Ishikawa (cell line): ENCODE measurements at regions not wholly inside any gene's neighbourhood (a gene's known extent, or its start where the extent isn't known, plus 50 kb on each side); places are given as distances from the start of the nearest gene placed in this dataset.

Experiments used
- CEBPB ChIP-seq: IDR thresholded peaks from 2 replicates; pipeline ENCODE4 v1.6.1; 2012
- CREB1 ChIP-seq: IDR thresholded peaks from 2 replicates; pipeline ENCODE4 v1.6.1; 2012; ENCODE audit warnings: low read depth
- EGR1 ChIP-seq: IDR thresholded peaks from 2 replicates; pipeline ENCODE4 v1.6.1; 2012
- EP300 ChIP-seq: IDR thresholded peaks from 2 replicates; pipeline ENCODE4 v1.6.1; 2012; ENCODE audit warnings: borderline replicate concordance
- FOXM1 ChIP-seq: IDR thresholded peaks from 2 replicates; pipeline ENCODE4 v1.6.1; 2012; ENCODE audit warnings: low read depth, borderline replicate concordance
- NFIC ChIP-seq: IDR thresholded peaks from 2 replicates; pipeline ENCODE4 v1.6.1; 2012
- RAD21 ChIP-seq: IDR thresholded peaks from 2 replicates; pipeline ENCODE4 v1.6.1; 2012; ENCODE audit warnings: low read depth
- REST ChIP-seq: IDR thresholded peaks from 2 replicates; pipeline ENCODE4 v1.6.1; 2012; ENCODE audit warnings: low read depth, mild to moderate bottlenecking
- TAF1 ChIP-seq: IDR thresholded peaks from 2 replicates; pipeline ENCODE4 v1.6.1; 2012; ENCODE audit warnings: low read depth, mild to moderate bottlenecking
- TCF12 ChIP-seq: IDR thresholded peaks from 2 replicates; pipeline ENCODE4 v1.6.1; 2012; ENCODE audit warnings: low read depth
- TEAD4 ChIP-seq: IDR thresholded peaks from 2 replicates; pipeline ENCODE4 v1.6.1; 2012
- USF1 ChIP-seq: IDR thresholded peaks from 2 replicates; pipeline ENCODE4 v1.6.1; 2012
- YY1 ChIP-seq: IDR thresholded peaks from 2 replicates; pipeline ENCODE4 v1.6.1; 2012; ENCODE audit warnings: low read depth
- ZBTB7A ChIP-seq: IDR thresholded peaks from 2 replicates; pipeline ENCODE4 v1.6.1; 2012; ENCODE audit warnings: low read depth
- TF ChIP-seq, protein P1 (sequence below): IDR thresholded peaks from 2 replicates; pipeline ENCODE4 v1.6.1; 2012

DNA sequence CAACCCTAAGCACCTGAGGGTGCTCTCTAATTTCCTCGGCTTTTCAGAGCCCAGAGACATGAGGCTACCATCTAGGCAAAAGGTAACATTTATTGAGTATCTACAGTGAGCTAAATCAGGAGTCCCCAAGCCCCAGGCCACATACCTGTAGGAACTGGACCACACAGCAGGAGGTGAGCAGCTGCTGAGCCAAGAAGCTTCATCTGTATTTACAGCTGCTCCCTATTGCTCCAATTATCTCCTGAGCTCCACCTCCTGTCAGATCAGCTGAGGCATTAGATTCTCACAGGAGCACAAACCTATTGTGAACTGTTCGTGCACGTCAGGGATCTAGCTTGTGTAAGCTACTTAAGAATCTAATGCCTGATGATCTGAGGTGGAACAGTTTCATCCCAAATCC lies 70.2 kb downstream of the RND3 start:
- TF ChIP-seq, protein P1, sequence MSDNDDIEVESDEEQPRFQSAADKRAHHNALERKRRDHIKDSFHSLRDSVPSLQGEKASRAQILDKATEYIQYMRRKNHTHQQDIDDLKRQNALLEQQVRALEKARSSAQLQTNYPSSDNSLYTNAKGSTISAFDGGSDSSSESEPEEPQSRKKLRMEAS, result no peak
- TF ChIP-seq CREB1 (no peak), TAF1 (no peak), TCF12 (no peak)

- TF ChIP-seq CEBPB (no peak), FOXM1 (no peak), USF1 (no peak), YY1 (no peak), EGR1 (no peak)
These were observed 72.4 kb downstream of the RND3 start for GRCh38 chr2:150415022-150415421.

- TF ChIP-seq FOXM1 (no peak), EP300 (no peak), CREB1 (no peak), NFIC (no peak), RAD21 (no peak), ZBTB7A (no peak), TCF12 (no peak), CEBPB (no peak), TAF1 (no peak), TEAD4 (no peak), EGR1 (no peak), USF1 (no peak), REST (no peak), YY1 (no peak)
- TF ChIP-seq, protein P1, result no peak
These were observed 73.6 kb downstream of the RND3 start for GRCh38 chr2:150413910-150414309.

GRCh38 chr2:150413366-150413765 lies 74.1 kb downstream of the RND3 start:
- TF ChIP-seq NFIC, result no peak
- no peak for TF ChIP-seq EP300
- no peak for TF ChIP-seq CEBPB
- TF ChIP-seq FOXM1, result no peak
- no peak for TF ChIP-seq TAF1
- no peak for TF ChIP-seq CREB1
- TF ChIP-seq YY1, result no peak

DNA sequence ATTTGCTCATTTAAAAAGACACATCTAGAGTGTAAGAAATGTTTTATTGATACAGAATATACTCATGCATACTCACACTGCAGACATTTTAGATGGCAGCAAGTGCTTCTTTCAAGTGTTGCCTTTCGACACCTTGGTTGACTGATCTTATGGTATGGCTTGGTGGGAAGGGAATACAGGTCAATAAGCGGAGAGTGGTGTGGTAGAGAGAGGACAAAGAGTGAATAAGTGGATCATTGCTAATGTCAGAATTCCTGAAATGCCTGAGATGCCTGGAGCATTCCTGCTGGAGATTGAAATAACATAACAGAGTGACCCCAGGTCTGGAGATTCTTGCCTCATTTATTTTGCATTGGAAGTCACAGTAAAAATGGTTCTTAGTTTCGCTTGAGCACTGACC lies 76.7 kb downstream of the RND3 start:
- TF ChIP-seq EGR1 (no peak), RAD21 (0 out of 2 replicates have a peak, but pooled peaks have one; percentile 9), TEAD4 (peak; percentile 100), CEBPB (peak; percentile 58; the same call in 1 of the 2 replicates), ZBTB7A (no peak), TCF12 (peak; percentile 91), USF1 (no peak), EP300 (peak; percentile 95), FOXM1 (peak; percentile 84), TAF1 (no peak), YY1 (peak; percentile 62; the same call in 1 of the 2 replicates), NFIC (peak; percentile 76), CREB1 (no peak; the same call in 1 of the 2 replicates), REST (no peak)
- TF ChIP-seq, protein P1, result peak; percentile 80

DNA sequence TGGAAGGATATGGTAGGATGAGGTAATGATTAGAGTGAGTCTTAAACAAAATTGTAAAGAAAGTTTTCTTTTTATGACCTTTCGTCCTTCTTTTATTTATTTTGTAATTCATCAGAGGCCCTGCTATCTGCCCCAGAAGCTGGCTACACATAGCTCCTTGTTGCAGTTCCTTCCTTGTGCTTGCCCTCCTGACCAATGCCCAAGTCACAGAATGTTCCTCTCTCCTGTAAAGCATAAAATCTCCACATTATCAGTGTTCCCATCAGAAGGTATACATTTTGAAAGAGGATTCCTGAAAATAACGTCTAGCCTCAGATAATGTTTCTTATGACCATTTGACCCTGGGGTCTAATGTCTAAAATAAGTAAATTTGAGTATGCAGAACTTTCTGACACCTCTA lies 78.3 kb downstream of the RND3 start:
- TF ChIP-seq FOXM1 (no peak), TAF1 (no peak), EP300 (no peak), ZBTB7A (no peak), REST (no peak), CREB1 (no peak), NFIC (no peak), USF1 (no peak), CEBPB (no peak)
